Kidney (tissue), 13 donors: ENCODE measurements at regions not wholly inside any gene's neighbourhood (a gene's known extent, or its start where the extent isn't known, plus 50 kb on each side); places are given as distances from the start of the nearest gene placed in this dataset.

Experiments used
- DNase-seq, 5 donors: peaks; one replicate each; pipeline ENCODE4 v3.0.0-alpha.2; 2013 to 2020
- FAIRE-seq: peaks from 2 replicates; lab custom pipeline; 2012; peaks lifted over from hg19 to GRCh38; lab: Jason Lieb, UNC
- H3K27ac ChIP-seq, 2 donors: one replicate each; pipeline ENCODE4 v1.7.0; 2013; ENCODE audit warnings: low read depth in 2 of 2, low read length in 2 of 2, inconsistent platforms in 1 of 2
- H3K27me3 ChIP-seq: one replicate; pipeline ENCODE4 v1.7.1; 2013; ENCODE audit warnings: low read length, inconsistent platforms; ENCODE audit not compliant: control insufficient read depth, insufficient read depth
- H3K36me3 ChIP-seq, 3 donors: one replicate each; pipeline versions ENCODE4 v1.7.0 to v1.7.1; 2013; ENCODE audit warnings: low read length in 3 of 3, control low read depth in 1 of 3, inconsistent platforms in 1 of 3; ENCODE audit not compliant: insufficient read depth in 3 of 3, control insufficient read depth in 2 of 3
- H3K4me1 ChIP-seq, 3 donors: one replicate each; pipeline versions ENCODE4 v1.7.0 to v1.7.1; 2013; ENCODE audit warnings: low read length in 3 of 3, inconsistent platforms in 1 of 3, low read depth in 1 of 3; ENCODE audit not compliant: control insufficient read depth in 2 of 3, insufficient read depth in 2 of 3
- H3K4me3 ChIP-seq, 3 donors: one replicate each; pipeline versions ENCODE4 v1.7.0 to v1.8.1; 2013; ENCODE audit warnings: low read length in 3 of 3, control low read depth in 1 of 3, inconsistent platforms in 1 of 3
- H3K9ac ChIP-seq, 3 donors: one replicate each; pipeline versions ENCODE4 v1.7.0 to v1.7.1; 2013; ENCODE audit warnings: low read length in 3 of 3, control low read depth in 1 of 3, inconsistent platforms in 1 of 3
- H3K9me3 ChIP-seq, 3 donors: one replicate each; pipeline versions ENCODE4 v1.7.0 to v1.7.1; 2013; ENCODE audit warnings: low read length in 3 of 3, control low read depth in 1 of 3, inconsistent platforms in 1 of 3; ENCODE audit not compliant: control insufficient read depth in 2 of 3, insufficient read depth in 1 of 3
- CTCF ChIP-seq: IDR thresholded peaks from 3 replicates; pipeline ENCODE4 v1.5.1; 2012; ENCODE audit warnings: mild to moderate bottlenecking, moderate library complexity, borderline replicate concordance; ENCODE audit not compliant: insufficient read depth; ENCODE audit errors: extremely low read depth
- intact Hi-C: fragments of 100-400 bp; cut with DNase I; formaldehyde crosslinking; loops from one replicate; pipeline ENCODE4 v1.11.1; 2022
- donor health status: control.
- donor health status: control.
- donor health status: control.
- donor health status: control.
- donor health status: control.
- donor health status: DM: yes; HTN: yes; CAD: no.
- donor health status: Normal renal cell carcinoma (clear cell type).

DNA sequence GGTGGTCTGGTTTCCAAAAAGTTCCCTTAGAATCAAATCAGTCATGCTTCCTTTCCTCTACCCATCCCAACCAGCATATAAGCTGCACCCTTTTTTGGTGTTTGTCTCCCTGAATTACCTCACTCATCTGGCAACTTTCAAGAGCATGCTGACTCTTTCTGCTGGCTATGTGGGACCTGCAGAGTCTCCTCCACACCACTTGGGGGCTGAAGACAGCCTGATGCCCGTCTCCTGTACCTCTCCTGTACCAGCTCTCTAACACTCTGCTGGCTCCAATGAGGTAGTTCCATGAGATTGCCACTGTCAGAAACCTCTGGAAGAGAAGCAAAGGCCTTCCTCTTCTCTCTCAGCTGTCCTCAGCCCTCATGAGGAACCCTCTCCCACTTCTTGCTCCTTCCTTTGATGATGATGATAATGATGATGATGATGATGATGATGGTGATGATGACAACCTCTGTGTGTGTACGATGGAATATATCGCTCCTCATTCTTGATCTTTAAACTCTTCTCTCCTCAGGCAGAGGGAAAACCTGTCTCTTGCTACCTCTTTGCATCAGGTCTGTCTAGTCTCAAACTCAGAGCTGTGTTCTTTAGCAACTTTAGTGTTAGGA is 257.5 kb downstream of the ZNF621 start:
- Histone ChIP-seq H3K36me3 (no peaks in the 10 kb centered on the region), H3K4me3 (no peak overlapping the region), H3K27ac (no peak overlapping the region), H3K4me1 (peaks cover 0 to 18% (median 10%) of the 10 kb centered on the region in 3 donors), H3K27me3 (no peaks in the 10 kb centered on the region), H3K9ac (no peak overlapping the region), H3K9me3 (no peaks in the 10 kb centered on the region)
- DNase-seq (no peak), FAIRE-seq (no peak)
- TF ChIP-seq CTCF: no peak
- intact Hi-C loops: no loop called here

GRCh38 chr3:40790746-40791145 is 266.0 kb downstream of the ZNF621 start:
- H3K9me3 ChIP-seq: no peaks in the 10 kb centered on the region
- intact Hi-C loops: no loop called here

DNA sequence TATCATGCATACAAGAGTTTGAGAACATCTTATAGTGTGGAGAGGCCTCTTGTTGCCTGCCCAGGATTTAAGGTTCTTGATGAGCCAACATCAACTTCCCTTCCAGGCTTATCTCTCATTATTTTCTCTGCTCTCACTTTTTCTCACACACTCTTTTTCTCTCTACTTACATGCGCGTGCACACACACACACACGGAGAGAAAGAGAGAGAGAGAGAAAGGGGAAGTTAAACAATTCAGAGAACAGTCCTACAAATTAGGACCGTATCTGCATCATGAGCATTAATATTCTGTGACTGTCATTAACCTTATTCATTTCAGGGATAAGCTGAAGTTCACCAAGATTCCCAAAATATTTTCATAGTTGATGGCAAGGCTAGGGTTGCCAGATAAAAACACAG is 269.0 kb downstream of the ZNF621 start:
- no peaks in the 10 kb centered on the region for H3K4me1 ChIP-seq
- FAIRE-seq (no peak), DNase-seq (no peak)
- no peak overlapping the region for H3K9ac ChIP-seq
- no peak for TF ChIP-seq CTCF
- intact Hi-C loops: no loop called here
- H3K4me3 ChIP-seq: no peak overlapping the region
- H3K27me3 ChIP-seq: no peaks in the 10 kb centered on the region
- H3K36me3 ChIP-seq: no peaks in the 10 kb centered on the region
- H3K27ac ChIP-seq: no peak overlapping the region
- no peaks in the 10 kb centered on the region for H3K9me3 ChIP-seq

More at GRCh38 chr3:40790746-40791145, 266.0 kb downstream of the ZNF621 start:
- Histone ChIP-seq H3K27ac (no peak overlapping the region), H3K4me1 (no peaks in the 10 kb centered on the region), H3K27me3 (no peaks in the 10 kb centered on the region), H3K9ac (no peak overlapping the region), H3K36me3 (no peaks in the 10 kb centered on the region), H3K4me3 (no peak overlapping the region)
- DNase-seq (no peak), FAIRE-seq (no peak)
- TF ChIP-seq CTCF: no peak

- intact Hi-C loops: no loop called here
- no peak overlapping the region for H3K27ac ChIP-seq
- DNase-seq (peak in 2 of 5 donors; percentile 17 to 30), FAIRE-seq (no peak)
- H3K4me3 ChIP-seq: no peak overlapping the region
- no peaks in the 10 kb centered on the region for H3K9me3 ChIP-seq
- no peaks in the 10 kb centered on the region for H3K36me3 ChIP-seq
- H3K9ac ChIP-seq: no peak overlapping the region
- H3K27me3 ChIP-seq: no peaks in the 10 kb centered on the region
- no peak for TF ChIP-seq CTCF
- H3K4me1 ChIP-seq: no peaks in the 10 kb centered on the region
These were observed 275.6 kb downstream of the ZNF621 start for GRCh38 chr3:40800343-40800742.
